Prostate gland (tissue), 2 donors: ENCODE measurements at regions not wholly inside any gene's neighbourhood (a gene's known extent, or its start where the extent isn't known, plus 50 kb on each side); places are given as distances from the start of the nearest gene placed in this dataset.
"Not testable (repeated sequence)": the region's sequence is repeated elsewhere in the genome, so short reads cannot be mapped to it uniquely, and the experiment has no call there.

Experiments used
- DNase-seq: peaks from one replicate; pipeline ENCODE4 v3.0.0-alpha.2; 2019; ENCODE audit warnings: low spot score
- H3K27ac ChIP-seq, 2 donors: fragments of 200-600 bp; sonication (generic); 2 replicates each; pipeline ENCODE4 v1.5.1; 2017 to 2019
- H3K27me3 ChIP-seq: fragments of 200-600 bp; sonication (generic); replicated peaks from 2 replicates; pipeline ENCODE4 v1.5.1; 2019; ENCODE audit not compliant: insufficient read depth
- H3K36me3 ChIP-seq, 2 donors: fragments of 200-600 bp; sonication (generic); 1 replicate in 1 of 2; 2 replicates in 1 of 2; pipeline versions ENCODE4 v1.5.1 to v1.8.1; 2017 to 2019
- H3K4me1 ChIP-seq: fragments of 200-600 bp; sonication (generic); replicated peaks from 2 replicates; pipeline ENCODE4 v1.5.1; 2019
- H3K4me3 ChIP-seq, 2 donors: fragments of 200-600 bp; sonication (generic); 2 replicates each; pipeline ENCODE4 v1.5.1; 2017 to 2019
- H3K9me3 ChIP-seq: fragments of 200-600 bp; sonication (generic); 2 replicates; pipeline ENCODE4 v1.5.1; 2017
- POLR2A ChIP-seq: fragments of 450-650 bp; IDR thresholded peaks from one replicate; pipeline ENCODE4 v1.6.1; 2016; ENCODE audit warnings: antibody characterized with exemption, mild to moderate bottlenecking
- POLR2AphosphoS5 ChIP-seq: sonication (generic); formaldehyde crosslinking; IDR thresholded peaks from one replicate; pipeline ENCODE4 v1.6.1; 2017; ENCODE audit warnings: antibody characterized with exemption
- WGBS: methylation state at CpG from one replicate; pipeline ENCODE4 v1.1.5; 2018; 5-methylcytosine and 5-hydroxymethylcytosine counted together
- intact Hi-C: fragments of 100-400 bp; cut with DNase I; formaldehyde crosslinking; loops from one replicate; pipeline ENCODE4 v1.14.2; 2022
- TF ChIP-seq, protein P1 (sequence below), 4 experiments: fragments of 200-600 bp in 2 of 4; fragments of 450-650 bp in 2 of 4; sonication (generic) in 2 of 4; IDR thresholded peaks; 1 replicate in 3 of 4; 2 replicates in 1 of 4; pipeline ENCODE4 v1.5.1; 2016 to 2019; ENCODE audit warnings: antibody characterized with exemption in 4 of 4, mild to moderate bottlenecking in 2 of 4, moderate library complexity in 2 of 4

DNA sequence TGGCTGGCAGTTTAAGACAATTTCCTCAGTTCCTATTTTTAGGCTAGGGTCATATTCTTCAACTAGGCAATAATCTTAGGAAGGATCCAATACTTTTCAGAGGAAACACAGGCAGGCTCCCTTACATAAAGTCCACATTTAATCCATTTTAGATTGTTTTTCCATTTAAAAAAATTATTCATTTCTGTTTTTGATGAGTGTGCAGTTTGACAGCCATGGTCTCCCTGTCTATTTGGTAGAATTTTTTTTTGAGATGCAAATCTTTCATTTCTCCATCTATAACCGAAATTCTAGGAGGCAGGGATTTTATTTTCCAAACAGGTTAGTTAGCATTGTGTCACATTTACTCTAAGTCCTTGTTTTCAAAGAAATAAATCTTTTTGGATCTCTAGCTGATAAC, 326.8 kb downstream of the PPP4R3C start:
- Histone ChIP-seq H3K27me3 (no peaks in the 10 kb centered on the region), H3K36me3 (no peaks in the 10 kb centered on the region), H3K27ac (no peak overlapping the region), H3K4me1 (no peaks in the 10 kb centered on the region), H3K9me3 (no peaks in the 10 kb centered on the region), H3K4me3 (no peak overlapping the region)
- DNase-seq = no peak
- TF ChIP-seq POLR2A = no peak
- no peak for TF ChIP-seq POLR2AphosphoS5
- TF ChIP-seq, protein P1, sequence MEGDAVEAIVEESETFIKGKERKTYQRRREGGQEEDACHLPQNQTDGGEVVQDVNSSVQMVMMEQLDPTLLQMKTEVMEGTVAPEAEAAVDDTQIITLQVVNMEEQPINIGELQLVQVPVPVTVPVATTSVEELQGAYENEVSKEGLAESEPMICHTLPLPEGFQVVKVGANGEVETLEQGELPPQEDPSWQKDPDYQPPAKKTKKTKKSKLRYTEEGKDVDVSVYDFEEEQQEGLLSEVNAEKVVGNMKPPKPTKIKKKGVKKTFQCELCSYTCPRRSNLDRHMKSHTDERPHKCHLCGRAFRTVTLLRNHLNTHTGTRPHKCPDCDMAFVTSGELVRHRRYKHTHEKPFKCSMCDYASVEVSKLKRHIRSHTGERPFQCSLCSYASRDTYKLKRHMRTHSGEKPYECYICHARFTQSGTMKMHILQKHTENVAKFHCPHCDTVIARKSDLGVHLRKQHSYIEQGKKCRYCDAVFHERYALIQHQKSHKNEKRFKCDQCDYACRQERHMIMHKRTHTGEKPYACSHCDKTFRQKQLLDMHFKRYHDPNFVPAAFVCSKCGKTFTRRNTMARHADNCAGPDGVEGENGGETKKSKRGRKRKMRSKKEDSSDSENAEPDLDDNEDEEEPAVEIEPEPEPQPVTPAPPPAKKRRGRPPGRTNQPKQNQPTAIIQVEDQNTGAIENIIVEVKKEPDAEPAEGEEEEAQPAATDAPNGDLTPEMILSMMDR (IDR thresholded peaks at IDR 0.05) = no peak
- 63% methylated on average over 1 of the region's 1 CpG for WGBS
- intact Hi-C loops = no loop called here

DNA sequence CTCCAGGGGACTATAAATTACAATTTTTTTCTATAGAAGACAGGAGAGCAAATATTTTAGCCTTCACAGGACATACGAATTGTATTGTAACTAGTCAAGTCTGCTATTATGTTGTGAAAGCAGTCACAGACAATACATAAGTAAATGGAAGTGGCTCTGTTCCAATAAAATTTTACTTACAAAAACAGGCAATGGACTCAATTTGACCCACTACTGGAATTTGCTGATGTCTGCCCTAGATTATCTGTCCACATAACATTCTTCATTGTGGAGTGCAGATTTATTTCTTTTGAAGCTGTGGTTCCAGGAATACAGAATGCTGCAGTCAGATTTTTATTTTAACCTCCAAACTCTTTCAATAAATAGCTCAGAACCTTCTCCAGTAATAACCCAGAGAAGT, 330.3 kb downstream of the PPP4R3C start:
- intact Hi-C loops = no loop called here
- H3K27me3 ChIP-seq = no peaks in the 10 kb centered on the region
- H3K9me3 ChIP-seq = no peaks in the 10 kb centered on the region
- no peak overlapping the region for H3K4me3 ChIP-seq
- WGBS = 12% methylated on average over 1 of the region's 1 CpG
- no peaks in the 10 kb centered on the region for H3K36me3 ChIP-seq
- H3K4me1 ChIP-seq = no peaks in the 10 kb centered on the region
- DNase-seq = no peak
- no peak overlapping the region for H3K27ac ChIP-seq
- TF ChIP-seq POLR2A (no peak), POLR2AphosphoS5 (no peak)
- TF ChIP-seq, protein P1 (IDR thresholded peaks at IDR 0.05) = no peak

DNA sequence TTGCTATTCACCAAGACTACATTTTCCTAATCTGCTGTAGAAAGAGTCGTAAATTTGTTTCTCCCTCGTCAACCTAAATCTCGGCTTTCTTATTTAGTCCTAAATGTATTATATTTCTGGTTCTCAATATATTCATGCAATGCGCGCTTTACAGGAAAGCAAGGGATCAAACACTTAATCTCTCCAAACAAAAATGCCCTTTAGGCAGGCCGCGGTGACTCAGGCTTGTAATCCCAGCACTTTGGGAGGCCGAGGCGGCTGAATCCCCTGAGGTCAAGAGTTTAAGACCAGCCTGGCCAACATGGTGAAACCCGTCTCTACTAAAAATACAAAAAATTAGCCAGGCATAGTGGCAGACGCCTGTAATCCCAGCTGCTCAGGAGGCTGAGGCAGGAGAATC, 376.0 kb downstream of the PPP4R3C start:
- intact Hi-C loops, H3K27me3 ChIP-seq, H3K27ac ChIP-seq, H3K9me3 ChIP-seq, H3K4me3 ChIP-seq, DNase-seq, H3K36me3 ChIP-seq, H3K4me1 ChIP-seq: not testable (repeated sequence)
- 90% methylated on average over 11 of the region's 11 CpGs for WGBS

DNA sequence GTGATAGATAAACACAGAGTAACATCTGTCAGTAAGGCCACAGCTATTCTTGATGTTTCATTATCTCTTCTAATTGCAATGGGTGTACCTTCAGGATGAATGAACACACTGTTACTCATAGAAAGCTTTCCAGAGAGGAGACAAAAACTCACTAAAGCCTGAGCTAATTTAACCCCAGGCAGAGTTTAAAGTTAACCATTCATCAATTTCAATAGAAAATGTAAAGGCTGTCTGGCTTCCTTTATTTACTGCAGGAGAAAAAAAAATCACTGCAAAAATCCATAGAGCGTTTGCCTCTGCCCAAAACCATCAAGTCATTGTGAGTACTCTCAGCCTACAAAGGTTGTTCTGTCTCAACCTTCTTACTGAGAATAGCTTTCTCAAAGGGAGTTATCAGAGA, 376.9 kb downstream of the PPP4R3C start:
- H3K27me3 ChIP-seq = no peaks in the 10 kb centered on the region
- no peak for DNase-seq
- no peak overlapping the region for H3K27ac ChIP-seq
- no peaks in the 10 kb centered on the region for H3K4me1 ChIP-seq
- WGBS = 35% methylated on average over 1 of the region's 1 CpG
- no peak overlapping the region for H3K4me3 ChIP-seq
- no peaks in the 10 kb centered on the region for H3K9me3 ChIP-seq
- H3K36me3 ChIP-seq = no peaks in the 10 kb centered on the region
- TF ChIP-seq, protein P1 (IDR thresholded peaks at IDR 0.05) = no peak
- TF ChIP-seq POLR2AphosphoS5 (no peak), POLR2A (no peak)
- intact Hi-C loops = no loop called here

DNA sequence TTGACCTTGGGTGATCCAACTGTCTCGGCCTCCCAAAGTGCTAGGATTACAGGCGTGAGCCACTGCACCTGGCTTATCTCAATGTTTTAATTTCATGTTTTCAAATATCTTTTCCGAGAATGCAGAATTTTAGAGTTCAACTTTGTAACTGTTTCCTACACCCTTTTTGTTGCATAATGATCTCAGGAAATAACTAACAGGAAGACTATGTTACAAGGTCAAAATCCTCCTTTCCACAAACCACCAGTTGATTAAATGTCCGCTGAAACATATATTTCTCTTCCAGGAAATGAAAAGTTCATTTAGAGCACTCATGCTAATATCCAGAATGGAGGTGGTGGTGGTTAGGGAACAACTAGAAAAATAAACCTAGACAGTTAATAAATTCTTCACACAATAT, 377.8 kb downstream of the PPP4R3C start:
- intact Hi-C loops = no loop called here
- Histone ChIP-seq H3K36me3 (no peaks in the 10 kb centered on the region), H3K9me3 (no peaks in the 10 kb centered on the region), H3K27ac (no peak overlapping the region), H3K27me3 (no peaks in the 10 kb centered on the region), H3K4me3 (no peak overlapping the region), H3K4me1 (no peaks in the 10 kb centered on the region)
- TF ChIP-seq POLR2AphosphoS5 (no peak), POLR2A (no peak)
- TF ChIP-seq, protein P1 (IDR thresholded peaks at IDR 0.05) = no peak
- no peak for DNase-seq
- WGBS = 76% methylated on average over 4 of the region's 4 CpGs
